ENCODE measurements at regions not wholly inside any gene's neighbourhood (a gene's known extent, or its start where the extent isn't known, plus 50 kb on each side); places are given as distances from the start of the nearest gene placed in this dataset.

DNA sequence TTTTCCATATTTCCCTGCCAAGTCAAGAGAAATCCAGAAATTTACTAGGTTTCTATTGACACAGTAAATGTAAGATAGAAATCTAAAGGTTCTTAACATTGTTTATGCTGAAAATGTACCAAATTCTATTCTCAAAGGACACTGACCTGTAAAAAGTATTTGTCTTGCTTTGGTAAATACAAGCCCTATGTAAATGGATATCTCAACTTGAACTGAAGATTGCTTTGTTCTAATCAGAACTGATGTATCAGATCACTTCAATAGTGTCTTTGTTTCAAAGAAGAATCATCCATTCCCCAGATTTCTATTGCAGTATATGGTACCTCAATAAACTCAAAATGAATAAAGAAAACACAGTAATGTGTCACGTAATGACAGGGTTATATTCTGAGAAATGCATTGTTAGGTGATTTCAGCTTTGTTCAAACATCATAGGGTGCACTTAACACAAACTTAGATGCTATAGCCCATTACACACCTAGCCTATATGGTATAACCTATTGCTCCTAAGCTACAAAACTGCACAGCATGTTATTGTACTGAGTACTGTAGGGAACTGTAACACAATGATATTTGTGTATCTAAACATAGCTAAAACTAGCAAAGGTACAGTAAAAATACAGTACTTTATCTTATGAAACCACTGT, 143.5 kb upstream of the NECTIN3 start:
- Mint-ChIP-seq H3K4me1 (peaks cover 17% of the 10 kb centered on the region), H3K27me3 (ENCODE audit: low read depth) (no peaks in the 10 kb centered on the region), H3K27ac (no peak overlapping the region), H3K36me3 (no peaks in the 10 kb centered on the region), H3K9me3 (no peaks in the 10 kb centered on the region), H3K4me3 (no peak overlapping the region)
- TF ChIP-seq JAZF1 (CRISPR knock-in tag; IDR thresholded peaks at IDR 0.05) = no peak
- TF ChIP-seq EMX1 (CRISPR knock-in tag; IDR thresholded peaks at IDR 0.05) = no peak
- TF ChIP-seq ZNF121 (CRISPR knock-in tag; IDR thresholded peaks at IDR 0.05) = no peak
- no peak for TF ChIP-seq ZNF263 (CRISPR knock-in tag; IDR thresholded peaks at IDR 0.05; ENCODE audit: low read depth)
- no peak for TF ChIP-seq NR2C2 (CRISPR knock-in tag; IDR thresholded peaks at IDR 0.05)
- TF ChIP-seq ESRRA (CRISPR knock-in tag; IDR thresholded peaks at IDR 0.05; ENCODE audit: borderline replicate concordance) = no peak
- TF ChIP-seq ZNF317 (CRISPR knock-in tag; IDR thresholded peaks at IDR 0.05; ENCODE audit: borderline replicate concordance, low read depth) = no peak
- TF ChIP-seq KAT7 (CRISPR knock-in tag; IDR thresholded peaks at IDR 0.05; ENCODE audit: borderline replicate concordance) = no peak
- TF ChIP-seq FOXP1 (CRISPR knock-in tag; IDR thresholded peaks at IDR 0.05; ENCODE audit: borderline replicate concordance) = no peak
- TF ChIP-seq, protein P1, sequence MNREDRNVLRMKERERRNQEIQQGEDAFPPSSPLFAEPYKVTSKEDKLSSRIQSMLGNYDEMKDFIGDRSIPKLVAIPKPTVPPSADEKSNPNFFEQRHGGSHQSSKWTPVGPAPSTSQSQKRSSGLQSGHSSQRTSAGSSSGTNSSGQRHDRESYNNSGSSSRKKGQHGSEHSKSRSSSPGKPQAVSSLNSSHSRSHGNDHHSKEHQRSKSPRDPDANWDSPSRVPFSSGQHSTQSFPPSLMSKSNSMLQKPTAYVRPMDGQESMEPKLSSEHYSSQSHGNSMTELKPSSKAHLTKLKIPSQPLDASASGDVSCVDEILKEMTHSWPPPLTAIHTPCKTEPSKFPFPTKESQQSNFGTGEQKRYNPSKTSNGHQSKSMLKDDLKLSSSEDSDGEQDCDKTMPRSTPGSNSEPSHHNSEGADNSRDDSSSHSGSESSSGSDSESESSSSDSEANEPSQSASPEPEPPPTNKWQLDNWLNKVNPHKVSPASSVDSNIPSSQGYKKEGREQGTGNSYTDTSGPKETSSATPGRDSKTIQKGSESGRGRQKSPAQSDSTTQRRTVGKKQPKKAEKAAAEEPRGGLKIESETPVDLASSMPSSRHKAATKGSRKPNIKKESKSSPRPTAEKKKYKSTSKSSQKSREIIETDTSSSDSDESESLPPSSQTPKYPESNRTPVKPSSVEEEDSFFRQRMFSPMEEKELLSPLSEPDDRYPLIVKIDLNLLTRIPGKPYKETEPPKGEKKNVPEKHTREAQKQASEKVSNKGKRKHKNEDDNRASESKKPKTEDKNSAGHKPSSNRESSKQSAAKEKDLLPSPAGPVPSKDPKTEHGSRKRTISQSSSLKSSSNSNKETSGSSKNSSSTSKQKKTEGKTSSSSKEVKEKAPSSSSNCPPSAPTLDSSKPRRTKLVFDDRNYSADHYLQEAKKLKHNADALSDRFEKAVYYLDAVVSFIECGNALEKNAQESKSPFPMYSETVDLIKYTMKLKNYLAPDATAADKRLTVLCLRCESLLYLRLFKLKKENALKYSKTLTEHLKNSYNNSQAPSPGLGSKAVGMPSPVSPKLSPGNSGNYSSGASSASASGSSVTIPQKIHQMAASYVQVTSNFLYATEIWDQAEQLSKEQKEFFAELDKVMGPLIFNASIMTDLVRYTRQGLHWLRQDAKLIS (CRISPR knock-in tag; IDR thresholded peaks at IDR 0.05; ENCODE audit: borderline replicate concordance) = no peak
- TF ChIP-seq TEAD1 (CRISPR knock-in tag; IDR thresholded peaks at IDR 0.05) = no peak
- TF ChIP-seq, protein P2, sequence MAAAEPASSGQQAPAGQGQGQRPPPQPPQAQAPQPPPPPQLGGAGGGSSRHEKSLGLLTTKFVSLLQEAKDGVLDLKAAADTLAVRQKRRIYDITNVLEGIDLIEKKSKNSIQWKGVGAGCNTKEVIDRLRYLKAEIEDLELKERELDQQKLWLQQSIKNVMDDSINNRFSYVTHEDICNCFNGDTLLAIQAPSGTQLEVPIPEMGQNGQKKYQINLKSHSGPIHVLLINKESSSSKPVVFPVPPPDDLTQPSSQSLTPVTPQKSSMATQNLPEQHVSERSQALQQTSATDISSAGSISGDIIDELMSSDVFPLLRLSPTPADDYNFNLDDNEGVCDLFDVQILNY (CRISPR knock-in tag; IDR thresholded peaks at IDR 0.05) = no peak
- no peak for TF ChIP-seq RORB (CRISPR knock-in tag; IDR thresholded peaks at IDR 0.05)
- TF ChIP-seq NFATC4 (CRISPR knock-in tag; IDR thresholded peaks at IDR 0.05) = no peak
- TF ChIP-seq, protein P3, sequence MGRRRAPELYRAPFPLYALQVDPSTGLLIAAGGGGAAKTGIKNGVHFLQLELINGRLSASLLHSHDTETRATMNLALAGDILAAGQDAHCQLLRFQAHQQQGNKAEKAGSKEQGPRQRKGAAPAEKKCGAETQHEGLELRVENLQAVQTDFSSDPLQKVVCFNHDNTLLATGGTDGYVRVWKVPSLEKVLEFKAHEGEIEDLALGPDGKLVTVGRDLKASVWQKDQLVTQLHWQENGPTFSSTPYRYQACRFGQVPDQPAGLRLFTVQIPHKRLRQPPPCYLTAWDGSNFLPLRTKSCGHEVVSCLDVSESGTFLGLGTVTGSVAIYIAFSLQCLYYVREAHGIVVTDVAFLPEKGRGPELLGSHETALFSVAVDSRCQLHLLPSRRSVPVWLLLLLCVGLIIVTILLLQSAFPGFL (CRISPR knock-in tag; IDR thresholded peaks at IDR 0.05; ENCODE audit: borderline replicate concordance) = no peak
- no peak for TF ChIP-seq TP53 (CRISPR knock-in tag; IDR thresholded peaks at IDR 0.05)
- TF ChIP-seq, protein P4, sequence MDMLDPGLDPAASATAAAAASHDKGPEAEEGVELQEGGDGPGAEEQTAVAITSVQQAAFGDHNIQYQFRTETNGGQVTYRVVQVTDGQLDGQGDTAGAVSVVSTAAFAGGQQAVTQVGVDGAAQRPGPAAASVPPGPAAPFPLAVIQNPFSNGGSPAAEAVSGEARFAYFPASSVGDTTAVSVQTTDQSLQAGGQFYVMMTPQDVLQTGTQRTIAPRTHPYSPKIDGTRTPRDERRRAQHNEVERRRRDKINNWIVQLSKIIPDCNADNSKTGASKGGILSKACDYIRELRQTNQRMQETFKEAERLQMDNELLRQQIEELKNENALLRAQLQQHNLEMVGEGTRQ (CRISPR knock-in tag; IDR thresholded peaks at IDR 0.05) = no peak
- no peak for TF ChIP-seq MYBL2 (CRISPR knock-in tag; IDR thresholded peaks at IDR 0.05)
- CTCF ChIA-PET = no interaction called here
- DNase-seq (ENCODE audit: low spot score) (no peak), ATAC-seq (no peak)
- POLR2A ChIA-PET = no interaction called here

DNA sequence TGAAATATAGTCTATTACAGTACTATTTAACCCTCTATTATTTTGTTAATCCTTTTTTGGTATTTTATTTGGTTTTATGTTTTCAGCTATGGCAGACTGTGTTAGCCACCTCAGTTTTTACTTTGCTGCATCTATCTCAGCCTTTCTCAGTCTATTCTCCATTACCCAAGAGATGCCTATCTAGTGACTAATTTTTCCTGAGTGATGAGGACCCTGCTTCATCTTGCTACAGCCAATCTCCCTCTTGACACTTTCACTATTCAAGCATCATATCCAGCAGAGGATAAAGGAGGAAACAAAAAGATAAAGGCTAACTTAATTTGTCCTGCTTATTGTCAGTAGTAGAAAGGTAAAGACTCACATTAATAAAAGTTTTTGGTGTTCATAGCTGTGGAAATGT, 141.8 kb upstream of the NECTIN3 start:
- Mint-ChIP-seq H3K36me3 (no peaks in the 10 kb centered on the region), H3K27me3 (ENCODE audit: low read depth) (no peaks in the 10 kb centered on the region), H3K4me1 (peaks cover 14% of the 10 kb centered on the region), H3K9me3 (no peaks in the 10 kb centered on the region), H3K4me3 (no peak overlapping the region), H3K27ac (no peak overlapping the region)
- POLR2A ChIA-PET = no interaction called here
- no peak for ATAC-seq
- CTCF ChIA-PET = no interaction called here
- DNase-seq (ENCODE audit: low spot score) = no peak
- TF ChIP-seq ZNF263 (CRISPR knock-in tag; IDR thresholded peaks at IDR 0.05; ENCODE audit: low read depth) = no peak
- TF ChIP-seq, protein P5, sequence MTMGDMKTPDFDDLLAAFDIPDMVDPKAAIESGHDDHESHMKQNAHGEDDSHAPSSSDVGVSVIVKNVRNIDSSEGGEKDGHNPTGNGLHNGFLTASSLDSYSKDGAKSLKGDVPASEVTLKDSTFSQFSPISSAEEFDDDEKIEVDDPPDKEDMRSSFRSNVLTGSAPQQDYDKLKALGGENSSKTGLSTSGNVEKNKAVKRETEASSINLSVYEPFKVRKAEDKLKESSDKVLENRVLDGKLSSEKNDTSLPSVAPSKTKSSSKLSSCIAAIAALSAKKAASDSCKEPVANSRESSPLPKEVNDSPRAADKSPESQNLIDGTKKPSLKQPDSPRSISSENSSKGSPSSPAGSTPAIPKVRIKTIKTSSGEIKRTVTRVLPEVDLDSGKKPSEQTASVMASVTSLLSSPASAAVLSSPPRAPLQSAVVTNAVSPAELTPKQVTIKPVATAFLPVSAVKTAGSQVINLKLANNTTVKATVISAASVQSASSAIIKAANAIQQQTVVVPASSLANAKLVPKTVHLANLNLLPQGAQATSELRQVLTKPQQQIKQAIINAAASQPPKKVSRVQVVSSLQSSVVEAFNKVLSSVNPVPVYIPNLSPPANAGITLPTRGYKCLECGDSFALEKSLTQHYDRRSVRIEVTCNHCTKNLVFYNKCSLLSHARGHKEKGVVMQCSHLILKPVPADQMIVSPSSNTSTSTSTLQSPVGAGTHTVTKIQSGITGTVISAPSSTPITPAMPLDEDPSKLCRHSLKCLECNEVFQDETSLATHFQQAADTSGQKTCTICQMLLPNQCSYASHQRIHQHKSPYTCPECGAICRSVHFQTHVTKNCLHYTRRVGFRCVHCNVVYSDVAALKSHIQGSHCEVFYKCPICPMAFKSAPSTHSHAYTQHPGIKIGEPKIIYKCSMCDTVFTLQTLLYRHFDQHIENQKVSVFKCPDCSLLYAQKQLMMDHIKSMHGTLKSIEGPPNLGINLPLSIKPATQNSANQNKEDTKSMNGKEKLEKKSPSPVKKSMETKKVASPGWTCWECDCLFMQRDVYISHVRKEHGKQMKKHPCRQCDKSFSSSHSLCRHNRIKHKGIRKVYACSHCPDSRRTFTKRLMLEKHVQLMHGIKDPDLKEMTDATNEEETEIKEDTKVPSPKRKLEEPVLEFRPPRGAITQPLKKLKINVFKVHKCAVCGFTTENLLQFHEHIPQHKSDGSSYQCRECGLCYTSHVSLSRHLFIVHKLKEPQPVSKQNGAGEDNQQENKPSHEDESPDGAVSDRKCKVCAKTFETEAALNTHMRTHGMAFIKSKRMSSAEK (CRISPR knock-in tag; IDR thresholded peaks at IDR 0.05; ENCODE audit: borderline replicate concordance) = no peak
- TF ChIP-seq, protein P6, sequence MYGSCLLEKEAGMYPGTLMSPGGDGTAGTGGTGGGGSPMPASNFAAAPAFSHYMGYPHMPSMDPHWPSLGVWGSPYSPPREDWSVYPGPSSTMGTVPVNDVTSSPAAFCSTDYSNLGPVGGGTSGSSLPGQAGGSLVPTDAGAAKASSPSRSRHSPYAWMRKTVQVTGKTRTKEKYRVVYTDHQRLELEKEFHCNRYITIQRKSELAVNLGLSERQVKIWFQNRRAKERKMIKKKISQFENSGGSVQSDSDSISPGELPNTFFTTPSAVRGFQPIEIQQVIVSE (CRISPR knock-in tag; IDR thresholded peaks at IDR 0.05; ENCODE audit: borderline replicate concordance) = no peak
- TF ChIP-seq TEAD1 (CRISPR knock-in tag; IDR thresholded peaks at IDR 0.05) = no peak
- no peak for TF ChIP-seq ZNF138 (CRISPR knock-in tag; conservative IDR thresholded peaks at IDR 0.05)
- TF ChIP-seq, protein P7, sequence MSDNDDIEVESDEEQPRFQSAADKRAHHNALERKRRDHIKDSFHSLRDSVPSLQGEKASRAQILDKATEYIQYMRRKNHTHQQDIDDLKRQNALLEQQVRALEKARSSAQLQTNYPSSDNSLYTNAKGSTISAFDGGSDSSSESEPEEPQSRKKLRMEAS (CRISPR knock-in tag; IDR thresholded peaks at IDR 0.05) = no peak
- TF ChIP-seq ZNF671 (CRISPR knock-in tag; IDR thresholded peaks at IDR 0.05) = no peak
- no peak for TF ChIP-seq CREM (CRISPR knock-in tag; IDR thresholded peaks at IDR 0.05)
- TF ChIP-seq FOXJ3 (CRISPR knock-in tag; IDR thresholded peaks at IDR 0.05; ENCODE audit: borderline replicate concordance) = no peak

All from WTC11 (cell line).